NCI-H1417 (cell line): ENCODE measurements at regions not wholly inside any gene's neighbourhood (a gene's known extent, or its start where the extent isn't known, plus 50 kb on each side); places are given as distances from the start of the nearest gene placed in this dataset.

Experiments used
- DNase-seq, 3 experiments: peaks; one replicate each; lab custom pipeline; 2025; lab: John Stamatoyannopoulos, UW

DNA sequence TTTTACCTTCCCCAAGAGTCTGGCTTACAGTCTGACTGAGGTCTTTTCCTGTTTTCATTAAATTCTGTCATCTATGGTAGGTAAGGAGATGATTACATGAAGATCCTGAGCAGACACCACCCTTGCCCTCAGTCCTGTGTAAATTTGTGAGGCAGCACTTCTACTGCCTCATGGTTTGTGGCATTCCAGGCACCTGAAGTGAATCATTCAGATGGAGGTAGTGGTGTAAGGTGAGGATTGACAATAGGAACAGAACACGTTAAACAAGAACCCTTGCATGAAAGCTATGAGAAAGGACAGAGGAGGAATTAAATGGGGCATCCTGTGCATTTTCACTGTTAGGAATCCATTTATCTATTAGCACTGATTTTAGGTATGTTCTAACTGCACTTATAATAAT lies 618.6 kb downstream of the TLL1 start:
- DNase-seq: no peak

DNA sequence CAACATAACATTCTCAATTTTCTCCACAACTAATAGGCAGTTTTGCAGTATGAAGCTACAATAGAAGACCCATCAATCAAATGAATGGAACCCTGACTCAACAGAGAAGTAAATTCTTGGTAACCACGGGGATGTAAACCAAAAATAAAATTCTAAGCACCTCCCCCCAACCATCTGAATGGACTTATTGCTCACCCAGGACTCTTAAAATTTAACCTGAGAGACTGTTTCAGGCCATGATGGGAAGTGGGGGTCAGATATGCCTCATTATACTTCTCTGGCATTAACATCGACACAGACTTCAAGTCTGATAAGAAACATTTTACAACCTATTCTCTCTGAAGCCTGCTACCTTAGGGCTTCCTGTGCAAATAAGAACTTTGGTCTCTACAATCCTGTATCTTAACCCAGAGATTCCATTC lies 620.9 kb downstream of the TLL1 start:
- peak in 1 of 3 experiments; percentile 47 for DNase-seq

DNA sequence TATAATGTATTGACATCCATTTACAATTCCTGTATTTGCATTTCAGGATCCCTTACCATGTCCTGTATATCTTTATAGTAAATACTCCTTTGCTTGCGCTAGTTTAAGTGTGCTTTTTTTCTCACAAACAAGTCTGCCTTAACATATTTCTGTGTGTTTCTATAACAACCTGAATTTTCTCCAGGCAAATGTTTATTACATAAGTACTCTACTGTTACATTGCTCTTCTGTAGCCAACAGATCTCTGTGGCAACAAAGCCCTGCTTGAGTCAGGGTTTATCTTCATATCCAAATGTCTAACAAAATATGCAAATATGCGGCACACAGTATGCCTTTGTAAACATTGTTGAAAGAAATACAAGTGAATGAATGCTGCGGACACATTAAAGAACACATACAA lies 625.5 kb downstream of the TLL1 start:
- DNase-seq: no peak

DNA sequence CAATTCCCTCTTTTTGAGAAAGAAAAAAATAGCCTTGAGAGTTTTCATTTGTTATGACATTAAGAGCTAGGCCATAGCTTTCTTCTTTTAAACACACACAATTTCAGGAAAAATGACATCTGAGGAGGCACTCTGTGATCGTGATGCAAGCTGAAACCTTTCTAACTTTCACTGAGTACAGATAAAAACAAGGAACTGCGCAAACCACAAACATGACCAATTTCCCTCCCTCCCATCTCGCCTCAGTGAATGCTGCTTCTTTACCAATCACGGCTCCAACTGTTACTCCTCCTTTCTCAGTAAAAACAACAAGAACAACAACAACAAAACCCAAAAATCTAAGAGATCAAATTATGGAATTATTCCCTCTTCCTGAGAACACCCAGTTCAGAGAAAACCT lies 626.8 kb downstream of the TLL1 start:
- DNase-seq: no peak

DNA sequence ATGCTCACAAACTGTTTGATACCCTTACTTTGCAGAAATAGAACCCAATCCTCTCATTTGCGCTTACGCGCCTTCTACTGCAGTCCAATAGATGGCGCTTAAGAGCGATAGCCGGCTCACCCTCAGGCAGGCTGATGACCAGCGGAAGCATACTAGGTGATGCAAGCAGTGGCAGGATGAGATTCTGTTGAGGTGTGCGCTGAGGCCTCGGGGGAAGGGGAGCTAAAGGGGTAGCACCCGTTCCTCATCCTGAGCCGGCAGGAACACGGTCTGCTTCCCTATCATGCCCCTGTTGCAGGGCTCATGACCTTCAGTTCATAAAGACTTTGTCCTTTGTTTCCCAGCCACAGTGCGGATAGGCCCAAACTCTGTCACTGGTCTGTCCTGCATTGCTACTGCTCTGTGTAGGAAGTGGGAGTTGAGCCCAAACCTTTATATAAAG lies 628.9 kb downstream of the TLL1 start:
- peak in 1 of 3 experiments; percentile 1 for DNase-seq

DNA sequence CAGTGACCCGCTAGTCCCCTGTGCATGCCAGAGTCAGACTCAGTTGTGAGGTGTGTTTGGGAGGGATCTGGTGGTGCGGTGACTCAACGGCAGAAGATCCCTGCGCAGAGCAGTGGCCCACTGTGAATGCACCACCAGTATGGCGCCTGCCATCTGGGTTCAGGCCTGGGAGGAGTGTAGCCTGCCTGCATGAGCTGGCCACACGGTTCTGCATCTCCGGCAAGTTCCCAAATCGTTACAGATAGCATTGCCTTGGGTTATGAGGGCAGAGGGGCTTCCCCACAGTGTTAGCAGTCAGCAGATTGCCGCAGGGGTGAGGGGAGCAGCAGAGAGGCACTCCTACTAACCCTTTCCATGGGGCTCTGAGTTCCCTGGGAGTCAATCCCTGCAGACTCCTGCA lies 629.6 kb downstream of the TLL1 start:
- DNase-seq: no peak

DNA sequence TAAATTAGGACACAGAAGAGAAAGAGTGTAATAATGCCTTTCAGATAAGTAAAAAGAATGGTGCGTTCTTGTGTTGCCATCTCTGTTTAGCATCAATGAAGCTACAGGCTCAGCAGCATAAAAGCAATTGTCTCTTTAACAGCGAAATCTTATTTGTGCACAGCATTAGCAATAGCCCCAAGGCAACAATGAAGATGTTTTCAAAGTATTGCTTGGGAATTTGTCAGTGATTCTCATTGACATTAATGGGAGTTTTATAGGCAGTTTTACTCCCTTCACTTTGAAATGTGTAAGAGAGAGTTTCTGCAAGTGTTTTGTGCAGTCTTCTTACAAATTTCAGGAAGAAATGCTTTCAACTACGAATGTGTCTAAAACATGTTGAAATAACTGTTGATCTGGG lies 633.0 kb downstream of the TLL1 start:
- DNase-seq: no peak

DNA sequence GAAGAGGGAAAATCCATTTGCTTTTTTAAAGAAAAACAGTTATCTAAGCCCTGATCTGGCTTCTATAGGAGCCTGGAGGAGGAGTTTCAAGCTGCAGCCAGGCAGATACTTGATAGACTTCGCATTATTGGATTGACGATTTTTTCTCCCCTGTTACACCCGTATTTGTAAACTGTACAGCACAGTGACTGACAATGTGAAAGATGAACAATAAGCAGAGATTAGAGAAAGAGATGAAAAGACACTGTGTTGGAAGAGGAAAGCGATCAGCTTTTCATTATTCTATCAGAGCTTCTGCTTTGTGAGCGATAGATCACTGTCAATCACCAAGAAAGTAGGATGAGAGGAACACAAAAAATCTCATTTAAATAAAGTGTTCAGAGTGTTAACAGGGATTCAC lies 639.2 kb downstream of the TLL1 start:
- DNase-seq: no peak

DNA sequence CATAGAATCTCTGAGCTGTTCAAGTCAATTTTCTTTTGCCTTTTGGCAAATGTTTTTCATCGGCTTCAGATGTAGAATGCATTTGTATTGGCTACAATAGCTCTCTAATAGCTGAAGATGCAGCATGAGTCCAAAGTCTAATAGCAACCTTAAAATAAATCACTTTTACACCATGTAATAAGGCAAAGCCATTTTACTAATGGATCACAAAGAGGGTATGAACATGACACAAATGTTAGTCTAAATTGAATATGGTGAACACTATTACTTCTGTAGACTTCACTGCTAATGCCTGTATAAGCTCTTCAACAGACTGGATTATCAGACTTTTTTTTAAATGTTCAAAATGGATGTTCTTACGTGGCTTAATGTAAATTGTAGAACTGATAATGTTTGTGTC lies 645.3 kb downstream of the TLL1 start:
- peak in 1 of 3 experiments; percentile 56 for DNase-seq

DNA sequence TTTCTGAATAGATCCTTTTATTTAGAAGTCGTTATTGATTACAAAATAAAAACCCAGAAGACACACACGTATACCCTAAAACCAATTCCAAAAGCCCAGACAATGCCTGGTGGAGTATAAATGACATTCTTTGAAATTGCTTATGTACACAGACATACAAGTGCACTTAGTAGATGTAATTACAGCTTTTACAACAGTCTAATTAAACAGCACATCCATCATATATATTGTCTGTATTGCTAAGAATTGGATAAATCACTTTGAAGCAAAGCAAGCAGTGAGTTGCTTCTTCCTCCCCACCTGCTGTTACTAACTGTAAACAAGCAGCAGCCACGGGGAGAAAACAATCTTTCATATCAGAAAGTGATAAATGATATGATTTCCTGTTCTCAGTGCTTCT lies 645.7 kb downstream of the TLL1 start:
- DNase-seq: peak in 2 of 3 experiments; percentile 71 to 97

DNA sequence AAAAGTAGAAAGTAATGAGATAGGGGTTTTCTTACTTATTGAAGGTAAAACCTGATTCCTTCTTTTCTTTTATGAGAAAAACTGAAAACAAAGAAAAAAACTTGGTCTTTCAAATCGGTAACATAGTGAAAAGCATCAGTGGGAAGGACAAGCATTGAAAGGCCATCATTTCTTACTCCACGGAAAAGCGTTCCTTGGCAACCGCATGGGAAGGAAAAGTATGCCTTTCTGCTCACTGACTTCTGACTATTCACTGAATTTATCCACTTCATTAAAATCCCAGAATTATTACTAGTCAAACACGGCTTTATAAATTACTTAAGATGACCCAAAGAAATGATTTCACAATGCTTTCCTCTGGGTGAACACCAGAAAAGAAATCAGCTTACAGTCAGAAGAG lies 646.7 kb downstream of the TLL1 start:
- DNase-seq: no peak

DNA sequence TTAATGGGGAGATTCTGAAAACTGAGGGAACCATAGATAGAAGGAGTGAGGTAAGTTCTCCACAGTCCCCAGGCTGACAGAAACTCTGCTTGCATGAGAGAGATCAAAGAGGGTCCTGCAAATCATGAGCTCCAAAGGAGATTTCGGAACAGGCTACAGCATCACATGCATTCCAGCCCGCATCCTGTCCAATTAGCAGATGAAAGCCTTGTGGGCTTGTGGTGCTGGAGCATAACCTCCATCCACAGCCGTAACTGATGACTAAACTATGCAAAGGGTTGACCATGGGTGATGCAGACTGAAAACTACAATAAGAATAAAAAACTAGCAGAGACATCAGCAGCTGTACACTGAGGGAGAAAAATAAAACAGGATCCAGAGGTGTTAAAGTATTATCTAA lies 654.5 kb downstream of the TLL1 start:
- no peak for DNase-seq

DNA sequence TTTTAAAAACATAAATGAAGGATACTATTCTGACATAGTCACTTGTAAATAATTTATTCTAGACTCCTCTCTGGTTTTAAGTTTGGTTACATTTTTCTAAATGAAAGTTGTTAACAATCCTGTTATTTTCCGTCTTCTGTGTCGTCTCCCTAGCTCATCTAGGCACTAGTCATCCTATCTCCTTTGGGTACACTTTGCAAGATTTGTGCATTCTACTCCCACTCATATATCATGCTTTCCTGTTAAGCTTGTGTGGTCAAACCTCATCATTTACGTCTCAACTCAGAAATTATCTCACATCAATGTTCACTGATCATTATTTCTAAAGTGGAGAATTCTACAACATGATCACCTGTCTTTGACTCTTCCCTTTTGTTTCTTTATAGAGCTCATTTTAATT lies 658.7 kb downstream of the TLL1 start:
- DNase-seq: no peak

DNA sequence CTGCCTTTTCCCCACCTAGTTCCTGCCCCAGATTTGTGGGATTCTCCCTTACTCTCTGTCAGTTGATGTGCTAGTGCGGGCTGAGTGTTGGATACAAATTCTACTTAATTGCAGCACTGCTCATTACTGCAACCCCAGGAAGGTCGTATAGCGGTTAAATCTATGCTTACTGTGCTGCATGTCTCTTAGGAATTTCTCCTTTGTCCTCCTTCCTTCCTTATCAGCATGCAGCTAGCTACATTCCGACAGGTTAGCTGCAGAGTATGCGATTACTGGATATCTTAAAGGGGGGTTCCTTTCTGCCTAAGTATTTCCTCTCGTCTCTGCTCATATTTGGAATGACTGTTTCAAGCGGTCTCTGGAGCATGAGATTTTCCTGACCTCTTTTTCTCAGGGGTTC lies 662.8 kb downstream of the TLL1 start:
- no peak for DNase-seq

DNA sequence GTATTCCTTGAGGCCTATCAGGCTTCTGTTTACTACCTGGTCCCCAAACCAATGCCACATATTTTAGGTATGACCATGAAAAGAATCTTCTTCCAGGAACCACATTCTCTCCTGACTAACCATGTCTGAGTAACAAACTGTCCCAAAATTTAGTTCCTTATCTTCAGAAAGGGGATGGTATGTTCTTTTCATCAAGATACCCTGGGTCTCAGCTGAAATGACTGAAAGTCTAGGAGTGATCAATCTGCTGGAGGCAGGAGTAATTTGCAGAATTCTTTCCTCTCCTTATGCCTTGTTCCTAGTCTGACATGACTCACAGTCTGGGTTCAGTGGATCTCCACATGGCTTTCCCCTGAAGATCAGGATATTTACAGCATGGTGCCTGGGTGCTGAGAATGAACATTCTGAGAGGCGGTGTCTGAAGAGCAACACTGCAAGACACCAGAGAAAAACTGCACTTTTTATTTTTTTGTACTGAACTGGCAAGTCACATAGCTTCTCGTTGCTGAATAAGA lies 665.5 kb downstream of the TLL1 start:
- DNase-seq: no peak

DNA sequence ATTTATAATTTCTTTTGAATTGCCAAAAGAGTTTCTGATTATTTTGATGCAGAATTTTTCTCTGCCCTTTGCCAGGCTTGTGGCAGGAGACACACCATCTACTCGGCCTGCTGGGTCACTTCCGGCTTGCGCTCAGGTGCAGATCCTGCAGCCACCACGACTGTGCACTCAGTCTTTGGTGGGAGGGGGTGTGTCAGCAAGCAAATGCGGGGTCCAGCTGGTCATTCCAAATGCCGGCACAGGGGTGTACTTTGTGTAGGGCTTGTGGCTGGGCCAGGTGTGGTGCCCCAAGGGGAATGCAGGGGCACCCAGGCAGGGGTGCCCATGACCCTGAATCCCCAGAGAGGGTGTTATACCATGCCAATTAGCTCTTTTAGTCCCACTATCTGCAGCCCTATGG lies 673.0 kb downstream of the TLL1 start:
- DNase-seq: no peak

DNA sequence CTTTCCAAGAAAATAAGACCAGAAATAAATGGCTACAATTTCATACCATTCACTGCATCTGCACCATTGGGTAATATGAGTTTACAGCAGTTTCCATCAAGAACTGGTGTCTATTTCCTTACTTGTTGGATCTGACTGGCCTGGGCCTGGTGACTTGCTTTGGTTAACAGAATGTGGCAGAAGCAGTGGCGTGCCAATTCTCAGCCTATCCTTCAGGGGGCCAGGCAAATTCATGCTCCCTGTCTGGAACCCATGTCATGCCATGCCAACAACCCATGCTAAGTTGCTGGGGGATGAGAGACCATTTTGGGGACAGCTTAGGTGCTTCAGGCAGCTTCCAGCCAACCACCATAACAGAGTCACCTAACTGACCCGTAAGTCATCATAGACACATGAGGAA lies 656.7 kb downstream of the SPOCK3 start:
- DNase-seq: no peak

DNA sequence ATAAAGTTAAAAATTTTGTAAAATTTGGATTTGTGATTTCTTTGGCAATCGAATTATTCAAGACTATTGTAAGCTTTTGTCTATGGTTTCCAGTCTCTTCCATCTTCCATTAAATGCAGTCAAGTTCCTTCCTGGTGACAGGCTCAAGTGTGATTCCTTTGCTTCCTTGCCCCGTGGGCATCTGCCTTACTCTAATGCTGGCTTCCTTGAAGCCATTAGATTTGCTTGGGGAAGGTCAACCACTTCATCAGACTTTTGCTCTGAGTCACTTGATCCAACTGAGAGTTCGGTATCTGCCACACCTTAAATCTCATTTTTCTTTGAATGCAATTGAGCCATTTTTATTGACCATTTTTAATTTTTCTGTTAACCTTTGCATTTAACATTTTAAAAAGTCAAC lies 648.8 kb downstream of the SPOCK3 start:
- DNase-seq: no peak

DNA sequence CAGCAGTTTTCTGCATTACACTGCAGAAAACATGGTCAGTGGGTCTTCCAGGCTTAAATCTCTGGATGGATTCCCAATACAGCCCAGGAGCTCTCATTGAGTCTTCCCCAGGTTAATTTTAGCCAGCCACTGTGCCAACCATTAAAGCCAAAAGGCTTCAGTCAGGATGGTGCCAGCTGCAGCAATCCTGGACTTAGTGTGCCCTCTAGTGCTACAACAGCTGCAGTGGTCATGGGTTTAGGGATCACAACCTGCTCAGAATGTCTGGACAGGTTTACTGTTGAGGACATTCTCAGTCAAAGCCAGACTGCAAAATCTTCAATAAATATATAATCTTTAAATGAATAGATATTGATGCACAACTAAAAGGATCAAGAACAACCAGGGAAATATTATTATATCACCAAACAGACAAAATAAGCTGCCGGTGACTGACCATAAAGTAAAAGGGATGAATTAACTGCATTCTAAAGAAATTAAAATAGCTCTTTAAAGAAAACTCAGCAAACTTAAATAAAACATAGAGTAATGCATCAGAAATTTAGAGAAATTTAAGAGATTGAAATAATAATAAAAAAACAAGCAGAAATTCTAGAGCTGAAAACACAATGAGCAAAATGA lies 639.9 kb downstream of the SPOCK3 start:
- DNase-seq: peak; percentile 1 to 82 (median 60)

DNA sequence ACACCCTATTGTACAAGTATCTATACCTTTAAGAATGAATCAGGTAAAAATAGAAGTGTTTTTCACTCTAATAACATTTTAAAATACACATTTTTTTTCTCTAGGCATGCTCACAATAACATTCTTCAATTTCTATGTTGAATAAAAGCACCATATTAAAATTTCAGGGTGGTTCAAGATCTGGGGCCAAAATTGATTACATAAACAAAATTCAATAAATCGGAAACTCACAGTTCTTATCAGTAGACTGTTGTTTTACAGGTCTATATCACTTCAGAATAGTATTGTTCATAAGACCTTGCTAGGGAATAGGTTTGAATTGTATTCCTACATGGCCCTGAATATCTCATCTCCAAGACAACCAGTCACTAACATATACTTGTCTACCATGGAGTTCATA lies 634.0 kb downstream of the SPOCK3 start:
- no peak for DNase-seq

DNA sequence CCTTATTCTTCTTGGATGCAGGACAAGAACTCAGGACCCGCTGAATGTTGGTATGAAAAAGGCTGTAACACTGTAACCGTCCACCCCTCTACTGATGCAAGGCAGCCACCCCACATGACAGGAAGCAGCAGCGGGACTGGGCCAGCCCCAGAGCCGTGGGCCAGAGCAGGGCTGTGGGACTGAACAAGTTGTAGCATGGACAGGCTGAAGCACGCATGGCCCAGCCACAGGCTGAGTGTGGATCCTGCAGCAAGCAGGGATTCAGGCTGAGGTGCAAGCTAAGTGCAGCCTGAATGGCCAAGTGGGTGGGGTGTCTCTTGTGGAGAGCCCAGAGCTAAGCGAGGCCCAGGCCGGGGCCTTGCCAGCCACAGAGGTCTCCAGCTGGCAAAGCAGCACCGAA lies 632.2 kb downstream of the SPOCK3 start:
- DNase-seq: no peak

DNA sequence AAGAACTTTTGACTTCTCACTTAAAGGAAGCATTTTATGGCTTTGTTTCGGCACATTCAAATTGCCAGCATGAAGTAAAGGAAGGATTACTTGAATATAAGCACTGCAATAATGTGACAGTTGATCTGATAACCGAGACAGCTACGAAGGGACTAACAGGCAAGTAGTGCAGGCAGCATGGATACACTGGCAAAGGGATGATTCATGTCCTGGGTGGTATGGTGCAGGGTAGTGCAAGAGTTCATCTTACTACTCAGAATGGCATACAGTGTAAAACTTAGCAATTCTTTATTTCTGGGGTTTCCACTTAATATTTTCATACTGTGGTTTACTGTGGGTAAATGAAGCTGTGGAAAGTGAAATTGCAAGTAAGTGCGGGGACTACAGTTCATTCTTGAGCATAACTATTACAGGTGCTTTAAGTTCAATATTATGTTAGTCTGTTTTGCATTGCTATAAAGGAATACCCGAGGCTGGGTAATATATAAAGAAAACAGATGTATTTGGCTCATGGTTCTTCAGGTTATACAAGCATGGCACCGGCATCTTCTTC lies 611.8 kb downstream of the SPOCK3 start:
- no peak for DNase-seq

DNA sequence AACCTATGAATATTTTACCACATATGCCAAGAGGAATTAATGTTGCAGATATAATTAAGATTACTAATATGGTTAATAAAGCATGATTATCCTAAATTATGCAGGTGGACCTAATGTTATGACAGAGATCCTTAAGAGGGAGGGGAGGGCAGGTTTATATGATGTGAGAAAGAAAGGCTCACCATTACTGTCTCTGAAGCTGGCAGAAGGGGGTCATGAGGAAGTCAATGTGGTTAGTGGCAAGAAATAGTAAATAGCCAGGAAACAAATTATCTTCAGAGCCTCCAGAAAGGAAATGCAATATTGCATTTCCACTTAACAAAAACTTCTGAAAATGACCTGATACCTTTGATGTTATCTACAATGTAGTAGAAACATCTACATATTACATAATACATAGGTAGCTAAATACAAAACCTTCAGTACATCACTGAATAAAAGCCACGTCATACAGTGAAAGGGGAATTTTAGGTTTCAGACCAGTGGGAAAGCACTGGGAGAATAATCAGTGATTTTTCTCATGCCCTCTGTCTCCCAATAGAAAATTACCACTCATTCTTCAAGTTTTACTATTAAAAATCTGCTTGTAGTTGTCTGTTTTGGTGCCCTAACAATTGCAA lies 609.2 kb downstream of the SPOCK3 start:
- no peak for DNase-seq

DNA sequence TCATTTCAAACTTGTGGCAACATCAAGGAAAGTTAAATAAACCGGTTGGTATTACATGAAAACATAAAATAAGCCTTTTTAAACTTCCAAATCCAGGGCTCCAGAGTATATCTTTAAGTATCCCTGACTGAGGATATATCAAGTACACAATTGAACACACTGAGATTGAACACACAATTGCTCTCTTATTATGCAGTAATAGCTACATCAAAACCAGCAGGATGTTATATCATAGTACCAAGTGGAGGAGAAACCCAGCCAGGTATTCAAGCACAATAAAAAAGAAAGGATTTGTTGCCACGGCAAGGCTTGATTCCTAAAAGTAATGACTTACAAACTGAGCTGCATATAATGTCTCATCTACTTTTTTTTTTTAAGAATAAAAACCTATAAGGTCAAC lies 605.8 kb downstream of the SPOCK3 start:
- peak in 1 of 3 experiments; percentile 5 for DNase-seq
